ENCODE measurements at regions not wholly inside any gene's neighbourhood (a gene's known extent, or its start where the extent isn't known, plus 50 kb on each side); places are given as distances from the start of the nearest gene placed in this dataset.
"Not testable (repeated sequence)": the region's sequence is repeated elsewhere in the genome, so short reads cannot be mapped to it uniquely, and the experiment has no call there.

DNA sequence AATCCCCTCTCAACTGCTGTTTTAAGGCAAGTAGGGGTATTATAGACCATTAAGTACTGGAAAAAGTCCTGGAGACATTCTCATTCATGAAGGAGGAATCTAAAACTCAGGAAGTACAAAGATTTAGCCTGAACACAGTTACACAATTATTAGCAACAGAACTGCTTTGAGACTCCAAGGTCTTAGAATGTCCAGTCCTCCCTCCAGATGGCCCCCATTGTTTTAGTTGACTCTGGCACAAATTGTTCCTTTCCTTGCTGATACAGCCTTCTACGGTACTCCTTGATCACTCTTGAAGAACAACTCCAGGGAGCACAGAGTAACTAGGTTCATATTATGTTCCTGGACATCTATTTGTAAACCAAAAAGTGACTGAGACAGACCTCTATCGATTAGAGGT lies 210.1 kb upstream of the RND3 start:
- no peak for DNase-seq

GRCh38 chr2:150695451-150696135 lies 208.1 kb upstream of the RND3 start:
- no peak for DNase-seq

DNA sequence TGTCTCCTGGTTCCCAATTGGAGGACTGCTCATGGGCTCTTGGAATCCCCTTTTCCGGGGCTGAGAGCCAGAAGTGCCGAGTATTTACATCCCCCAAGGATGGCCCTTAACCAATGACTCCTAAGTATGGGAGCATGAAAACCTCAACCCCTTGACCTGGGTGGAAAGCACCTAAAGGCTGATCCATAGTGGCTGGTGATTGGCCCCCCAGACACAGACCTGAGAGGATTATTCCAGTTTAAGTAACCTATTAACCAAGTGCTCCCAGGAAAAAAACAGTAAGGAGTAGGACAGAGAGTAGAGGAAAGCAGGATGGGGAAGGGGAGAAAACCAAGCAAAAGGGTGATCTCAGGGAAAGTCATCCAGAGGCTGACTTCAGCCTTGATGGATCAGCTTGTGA lies 206.1 kb upstream of the RND3 start:
- no peak for DNase-seq

- no peak for DNase-seq
Observed at GRCh38 chr2:150690870-150691269, 203.4 kb upstream of the RND3 start.

GRCh38 chr2:150690261-150690660 lies 202.8 kb upstream of the RND3 start:
- no peak for DNase-seq

DNA sequence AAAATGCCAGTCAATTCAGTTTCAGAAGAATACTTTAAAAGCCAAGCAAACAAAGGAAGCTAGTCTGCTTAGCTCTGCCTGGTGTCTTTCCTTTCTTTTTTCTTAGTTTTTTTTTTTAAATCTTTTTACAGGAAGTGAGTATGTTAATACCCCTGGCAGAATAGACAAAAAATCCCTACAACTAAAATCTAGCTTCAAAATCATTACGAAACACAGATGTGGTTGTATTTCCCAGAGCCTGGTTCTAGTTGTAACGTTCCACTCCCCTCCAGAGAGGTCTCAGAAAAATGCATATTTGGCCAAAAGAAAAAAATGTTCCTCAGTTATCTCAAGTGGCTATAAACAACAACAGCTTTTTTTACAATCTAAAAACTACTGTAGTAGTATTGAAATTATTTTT lies 202.1 kb upstream of the RND3 start:
- DNase-seq: no peak

DNA sequence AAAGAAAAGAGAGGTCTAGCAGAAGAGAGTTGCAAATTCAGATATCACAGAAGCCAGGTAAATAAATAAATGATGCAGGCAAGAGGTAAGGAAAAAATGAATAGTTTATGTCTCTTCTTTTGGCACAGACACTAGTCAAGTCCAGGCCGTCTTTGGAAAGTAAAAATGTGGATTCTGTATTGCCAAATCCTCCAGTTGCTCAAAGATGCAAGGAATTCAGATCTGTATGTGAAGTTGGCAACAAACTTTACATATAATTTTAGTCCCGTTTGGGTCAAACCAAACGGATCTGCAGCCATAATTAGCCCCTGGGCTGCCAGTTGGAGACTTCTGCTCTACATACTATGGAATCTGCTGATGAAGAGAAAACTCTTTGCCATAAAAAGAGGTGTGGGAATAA lies 200.5 kb upstream of the RND3 start:
- DNase-seq: no peak

GRCh38 chr2:150686391-150686790 lies 198.9 kb upstream of the RND3 start:
- no peak for DNase-seq

DNA sequence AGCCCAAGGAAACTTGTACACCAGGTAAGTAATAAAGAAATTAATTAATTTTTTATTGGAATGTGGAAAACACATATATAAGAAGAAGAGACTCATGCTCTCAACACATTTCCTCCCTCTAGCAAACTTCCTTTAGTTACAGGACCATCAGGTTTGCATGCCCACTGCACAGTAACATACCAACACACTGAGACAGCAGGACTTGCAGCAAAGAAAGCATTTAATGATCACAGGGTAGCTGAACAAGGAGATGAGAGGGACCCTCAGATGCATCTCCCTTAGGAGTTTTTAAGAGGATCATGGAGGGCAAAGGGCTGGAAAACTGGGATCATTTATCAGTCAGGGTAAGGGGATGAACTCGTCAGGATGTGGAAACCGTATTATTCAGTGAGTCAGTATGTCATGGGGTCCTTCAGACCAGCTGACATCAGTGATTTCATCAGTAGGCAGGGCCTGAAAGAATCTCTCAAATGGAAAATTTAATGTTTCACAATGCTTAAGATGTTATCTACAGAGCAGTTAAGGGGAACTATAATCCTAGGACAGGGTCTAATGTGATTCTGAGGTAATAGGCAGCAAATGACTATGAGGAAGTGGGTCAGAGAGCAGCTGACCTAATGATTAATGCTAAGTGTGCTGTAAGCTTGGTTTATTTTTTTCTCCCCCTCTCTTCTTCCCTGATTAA lies 193.8 kb upstream of the RND3 start:
- no peak for DNase-seq

- no peak for DNase-seq
Observed at GRCh38 chr2:150679456-150680120, 192.1 kb upstream of the RND3 start.

GRCh38 chr2:150677551-150677950 lies 190.1 kb upstream of the RND3 start:
- no peak for DNase-seq

- DNase-seq: no peak
Observed at GRCh38 chr2:150676747-150677383, 189.4 kb upstream of the RND3 start.

- no peak for DNase-seq
Observed at GRCh38 chr2:150675807-150676206, 188.3 kb upstream of the RND3 start.

- no peak for DNase-seq
Observed at GRCh38 chr2:150674283-150674682, 186.8 kb upstream of the RND3 start.

GRCh38 chr2:150672311-150672710 lies 184.8 kb upstream of the RND3 start:
- no peak for DNase-seq

DNA sequence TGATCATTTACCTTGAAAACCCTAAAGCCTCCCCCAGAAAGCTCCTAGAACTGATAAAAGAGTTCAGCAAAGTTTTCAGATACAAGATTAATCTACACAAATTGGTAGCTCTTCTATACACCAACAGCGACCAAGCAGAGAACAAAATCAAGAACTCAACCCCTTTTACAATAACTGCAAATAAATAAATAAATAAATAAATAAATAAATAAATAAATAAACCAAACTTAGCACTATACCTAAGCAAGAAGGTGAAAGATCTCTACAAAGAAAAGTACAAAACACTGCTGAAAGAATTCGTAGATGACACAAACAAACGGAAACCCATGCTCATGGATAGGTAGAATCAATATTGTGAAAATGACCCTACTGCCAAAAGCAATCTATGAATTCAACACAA lies 182.0 kb upstream of the RND3 start:
- DNase-seq: no peak

- DNase-seq: not testable (repeated sequence)
Observed at GRCh38 chr2:150667039-150667438, 179.6 kb upstream of the RND3 start.

GRCh38 chr2:150663143-150663542 lies 175.7 kb upstream of the RND3 start:
- no peak for DNase-seq

DNA sequence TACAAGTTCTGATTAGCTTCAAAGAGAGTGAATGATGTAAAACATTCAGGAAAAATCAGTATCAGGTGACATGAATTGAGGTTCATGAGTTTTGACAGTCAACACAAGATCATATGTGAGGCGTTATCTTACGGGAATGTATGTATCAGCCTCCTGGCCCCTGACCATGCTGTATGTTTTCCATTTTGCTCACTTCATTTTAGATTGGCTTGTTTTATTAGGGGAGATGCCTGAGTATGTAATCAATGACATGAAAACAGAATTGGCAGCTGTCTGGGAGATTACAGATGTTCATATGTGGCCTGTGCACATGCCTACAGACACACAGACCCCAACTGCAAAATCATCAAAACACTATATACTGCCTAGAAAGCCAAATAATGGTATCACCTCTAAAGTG lies 168.5 kb upstream of the RND3 start:
- DNase-seq: no peak

DNA sequence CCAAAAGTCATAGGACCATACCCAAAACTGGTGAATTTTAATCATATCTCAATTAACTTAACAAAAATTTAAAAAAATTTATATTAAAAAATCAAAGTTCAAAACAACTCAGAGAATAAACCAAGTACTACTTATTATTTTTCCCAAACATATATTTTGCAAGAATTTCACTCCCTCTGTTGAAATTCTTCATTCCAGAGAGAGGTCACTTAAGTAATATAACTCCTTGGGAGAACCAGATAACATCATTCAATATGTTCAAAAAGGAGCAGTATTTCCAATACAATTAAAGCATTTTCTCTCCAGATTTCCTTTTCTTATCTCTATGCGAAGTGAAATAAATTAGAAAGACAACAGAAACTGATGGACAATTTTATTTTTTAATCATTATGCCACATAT lies 165.9 kb upstream of the RND3 start:
- no peak for DNase-seq

DNA sequence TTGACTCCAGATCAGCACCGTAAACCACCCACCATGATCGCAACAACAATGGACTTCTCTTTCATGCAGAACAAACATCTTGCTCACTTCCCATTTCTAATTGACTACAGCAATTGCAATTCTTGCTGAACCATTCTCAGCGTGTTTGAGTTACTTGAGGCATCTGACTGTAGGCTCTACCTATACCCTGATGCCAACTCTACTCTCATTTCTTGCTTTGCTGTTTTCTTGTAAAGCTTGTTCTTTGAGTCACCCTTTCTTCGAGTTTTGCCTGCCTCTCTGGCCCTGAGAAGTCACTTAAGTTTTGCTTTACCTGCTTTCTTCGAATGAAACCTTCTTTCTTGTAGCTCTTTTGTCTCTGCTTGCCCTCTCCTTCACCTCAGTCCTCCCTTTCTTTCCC lies 160.5 kb upstream of the RND3 start:
- no peak for DNase-seq

- no peak for DNase-seq
Observed at GRCh38 chr2:150646746-150647145, 159.3 kb upstream of the RND3 start.

- no peak for DNase-seq
Observed at GRCh38 chr2:150644298-150645067, 157.0 kb upstream of the RND3 start.
